Mammary epithelial cell (primary cell): ENCODE measurements at regions not wholly inside any gene's neighbourhood (a gene's known extent, or its start where the extent isn't known, plus 50 kb on each side); places are given as distances from the start of the nearest gene placed in this dataset.

Experiments
- EZH2 ChIP-seq: IDR thresholded peaks from 2 replicates; pipeline ENCODE4 v1.6.1; 2012; ENCODE audit warnings: low read length, inconsistent platforms, borderline replicate concordance
- TF ChIP-seq, protein P1 (sequence below), 2 donors: IDR thresholded peaks in 1 of 2; conservative IDR thresholded peaks in 1 of 2; 2 replicates each; pipeline ENCODE4 v1.5.1; 2011 to 2012; ENCODE audit warnings: inconsistent platforms in 2 of 2, low read length in 2 of 2, mild to moderate bottlenecking in 2 of 2, control low read depth in 1 of 2, low read depth in 1 of 2; ENCODE audit not compliant: insufficient read depth in 1 of 2; ENCODE audit errors: extremely low read depth in 1 of 2

DNA sequence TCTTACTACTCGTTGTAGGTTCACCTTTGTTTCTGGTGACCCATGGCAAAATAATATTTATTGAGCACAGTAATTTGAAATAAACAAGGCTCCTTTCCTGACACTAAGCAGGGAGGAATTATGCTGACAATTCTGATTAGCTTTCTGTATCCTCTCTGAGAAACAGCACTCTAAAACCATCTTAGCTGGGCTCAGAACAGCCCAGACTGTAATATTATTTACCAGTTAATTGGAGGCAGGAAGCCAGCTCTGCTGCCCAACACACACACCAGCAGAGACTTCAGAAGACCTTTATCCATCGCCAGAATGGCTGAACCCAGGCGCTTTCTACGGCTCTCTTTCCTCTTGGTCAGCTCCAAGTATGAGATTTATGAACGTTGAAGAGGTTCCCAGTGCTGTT, 77.6 kb upstream of the FMN2 start:
- no peak for TF ChIP-seq EZH2
- TF ChIP-seq, protein P1, sequence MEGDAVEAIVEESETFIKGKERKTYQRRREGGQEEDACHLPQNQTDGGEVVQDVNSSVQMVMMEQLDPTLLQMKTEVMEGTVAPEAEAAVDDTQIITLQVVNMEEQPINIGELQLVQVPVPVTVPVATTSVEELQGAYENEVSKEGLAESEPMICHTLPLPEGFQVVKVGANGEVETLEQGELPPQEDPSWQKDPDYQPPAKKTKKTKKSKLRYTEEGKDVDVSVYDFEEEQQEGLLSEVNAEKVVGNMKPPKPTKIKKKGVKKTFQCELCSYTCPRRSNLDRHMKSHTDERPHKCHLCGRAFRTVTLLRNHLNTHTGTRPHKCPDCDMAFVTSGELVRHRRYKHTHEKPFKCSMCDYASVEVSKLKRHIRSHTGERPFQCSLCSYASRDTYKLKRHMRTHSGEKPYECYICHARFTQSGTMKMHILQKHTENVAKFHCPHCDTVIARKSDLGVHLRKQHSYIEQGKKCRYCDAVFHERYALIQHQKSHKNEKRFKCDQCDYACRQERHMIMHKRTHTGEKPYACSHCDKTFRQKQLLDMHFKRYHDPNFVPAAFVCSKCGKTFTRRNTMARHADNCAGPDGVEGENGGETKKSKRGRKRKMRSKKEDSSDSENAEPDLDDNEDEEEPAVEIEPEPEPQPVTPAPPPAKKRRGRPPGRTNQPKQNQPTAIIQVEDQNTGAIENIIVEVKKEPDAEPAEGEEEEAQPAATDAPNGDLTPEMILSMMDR (conservative IDR thresholded peaks at IDR 0.05 in 1 of 2, IDR thresholded peaks at IDR 0.05 in 1 of 2; ENCODE audit: extremely low read depth in 1 of 2, insufficient read depth in 1 of 2, low read depth in 1 of 2, low read length in 2 of 2), result no peak
